ENCODE measurements at regions not wholly inside any gene's neighbourhood (a gene's known extent, or its start where the extent isn't known, plus 50 kb on each side); places are given as distances from the start of the nearest gene placed in this dataset.

DNA sequence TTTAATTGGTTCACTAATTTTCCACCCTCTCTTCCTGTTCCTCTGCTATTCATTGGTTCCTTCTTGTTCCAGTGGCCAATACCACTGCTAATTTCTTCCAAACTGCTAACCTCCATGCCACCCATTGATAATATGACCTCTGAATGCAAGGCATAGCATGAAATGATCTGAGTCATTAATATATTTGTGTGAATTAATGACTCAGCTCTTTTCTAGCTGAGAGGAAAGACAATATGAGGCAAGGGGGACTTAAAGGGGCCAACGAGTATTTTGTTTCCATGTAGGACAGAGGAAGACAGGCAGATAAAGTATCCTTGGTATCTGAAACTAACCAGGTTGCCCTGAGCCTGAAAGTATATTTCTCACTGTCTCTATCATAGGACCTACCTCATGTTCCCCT, 154.3 kb upstream of the BRINP1 start:
- TF ChIP-seq, protein P1, sequence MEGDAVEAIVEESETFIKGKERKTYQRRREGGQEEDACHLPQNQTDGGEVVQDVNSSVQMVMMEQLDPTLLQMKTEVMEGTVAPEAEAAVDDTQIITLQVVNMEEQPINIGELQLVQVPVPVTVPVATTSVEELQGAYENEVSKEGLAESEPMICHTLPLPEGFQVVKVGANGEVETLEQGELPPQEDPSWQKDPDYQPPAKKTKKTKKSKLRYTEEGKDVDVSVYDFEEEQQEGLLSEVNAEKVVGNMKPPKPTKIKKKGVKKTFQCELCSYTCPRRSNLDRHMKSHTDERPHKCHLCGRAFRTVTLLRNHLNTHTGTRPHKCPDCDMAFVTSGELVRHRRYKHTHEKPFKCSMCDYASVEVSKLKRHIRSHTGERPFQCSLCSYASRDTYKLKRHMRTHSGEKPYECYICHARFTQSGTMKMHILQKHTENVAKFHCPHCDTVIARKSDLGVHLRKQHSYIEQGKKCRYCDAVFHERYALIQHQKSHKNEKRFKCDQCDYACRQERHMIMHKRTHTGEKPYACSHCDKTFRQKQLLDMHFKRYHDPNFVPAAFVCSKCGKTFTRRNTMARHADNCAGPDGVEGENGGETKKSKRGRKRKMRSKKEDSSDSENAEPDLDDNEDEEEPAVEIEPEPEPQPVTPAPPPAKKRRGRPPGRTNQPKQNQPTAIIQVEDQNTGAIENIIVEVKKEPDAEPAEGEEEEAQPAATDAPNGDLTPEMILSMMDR (conservative IDR thresholded peaks at IDR 0.05; ENCODE audit: low read depth, low read length) = no peak
- TF ChIP-seq EZH2 (IDR thresholded peaks at IDR 0.05; ENCODE audit: borderline replicate concordance, low read depth, low read length, poor library complexity, severe bottlenecking) = no peak
